22Rv1 (cell line): ENCODE measurements at regions not wholly inside any gene's neighbourhood (a gene's known extent, or its start where the extent isn't known, plus 50 kb on each side); places are given as distances from the start of the nearest gene placed in this dataset.

ENCODE experiments used
- H3K27ac ChIP-seq: fragments of 450-650 bp; 2 replicates; pipeline ENCODE4 v1.5.1; 2017
- CTCF ChIP-seq: fragments of 450-650 bp; IDR thresholded peaks from 2 replicates; pipeline ENCODE4 v1.5.1; 2017; ENCODE audit warnings: mild to moderate bottlenecking
- ZFX ChIP-seq: fragments of 450-650 bp; IDR thresholded peaks from 2 replicates; pipeline ENCODE4 v1.6.1; 2017; ENCODE audit warnings: antibody characterized with exemption, borderline replicate concordance

- no peak for TF ChIP-seq ZFX
- TF ChIP-seq CTCF, result no peak
- H3K27ac ChIP-seq, result no peak overlapping the region
These were observed 296.0 kb downstream of the ATPSCKMT start for GRCh38 chr5:9953691-9954090.

GRCh38 chr5:9951865-9952516 is 297.7 kb downstream of the ATPSCKMT start:
- H3K27ac ChIP-seq, result no peak overlapping the region
- TF ChIP-seq CTCF (no peak), ZFX (no peak)

- TF ChIP-seq CTCF (no peak), ZFX (no peak)
These were observed 301.7 kb downstream of the ATPSCKMT start for GRCh38 chr5:9947944-9948343.

GRCh38 chr5:9947225-9947714 is 302.4 kb downstream of the ATPSCKMT start:
- H3K27ac ChIP-seq, result no peak overlapping the region
- TF ChIP-seq CTCF, result no peak
- no peak for TF ChIP-seq ZFX

More at GRCh38 chr5:9947944-9948343, 301.7 kb downstream of the ATPSCKMT start:
- H3K27ac ChIP-seq, result no peak overlapping the region

GRCh38 chr5:9932770-9933169 is 302.6 kb upstream of the TAS2R1 start:
- H3K27ac ChIP-seq, result no peak overlapping the region
- TF ChIP-seq CTCF (no peak), ZFX (no peak)

GRCh38 chr5:9930156-9930555 is 300.0 kb upstream of the TAS2R1 start:
- TF ChIP-seq CTCF (no peak), ZFX (no peak)
- H3K27ac ChIP-seq, result no peak overlapping the region

- no peak overlapping the region for H3K27ac ChIP-seq
- TF ChIP-seq ZFX, result no peak
- no peak for TF ChIP-seq CTCF
These were observed 298.2 kb upstream of the TAS2R1 start for GRCh38 chr5:9928326-9928725.
